Inferior parietal cortex (tissue), 1 donor: ENCODE measurements at regions not wholly inside any gene's neighbourhood (a gene's known extent, or its start where the extent isn't known, plus 50 kb on each side); places are given as distances from the start of the nearest gene placed in this dataset.
"Not testable (repeated sequence)": the region's sequence is repeated elsewhere in the genome, so short reads cannot be mapped to it uniquely, and the experiment has no call there.

ENCODE experiments used
- DNase-seq: peaks from one replicate; pipeline ENCODE4 v3.0.0-alpha.2; 2016; ENCODE audit errors: extremely low spot score

DNA sequence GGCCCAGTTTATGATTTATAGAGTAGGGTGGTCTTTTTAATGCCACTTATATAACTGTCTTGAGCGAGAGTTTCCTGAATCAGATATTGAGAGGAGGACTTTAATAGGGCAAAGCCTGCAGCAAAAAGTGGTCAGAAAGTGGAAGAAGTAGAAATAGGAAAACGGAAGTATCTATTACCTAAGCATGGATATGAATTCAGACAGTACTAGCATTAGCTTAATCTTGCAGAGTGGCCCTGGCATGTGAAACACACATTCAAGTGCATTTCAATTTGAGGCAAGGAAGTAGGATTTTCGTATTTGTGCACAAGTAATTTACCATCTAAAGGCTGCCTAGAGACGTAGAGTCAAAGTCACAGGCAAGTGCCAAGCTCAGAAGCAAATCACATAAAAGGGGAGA lies 622.3 kb downstream of the DIPK2A start:
- DNase-seq: no peak

DNA sequence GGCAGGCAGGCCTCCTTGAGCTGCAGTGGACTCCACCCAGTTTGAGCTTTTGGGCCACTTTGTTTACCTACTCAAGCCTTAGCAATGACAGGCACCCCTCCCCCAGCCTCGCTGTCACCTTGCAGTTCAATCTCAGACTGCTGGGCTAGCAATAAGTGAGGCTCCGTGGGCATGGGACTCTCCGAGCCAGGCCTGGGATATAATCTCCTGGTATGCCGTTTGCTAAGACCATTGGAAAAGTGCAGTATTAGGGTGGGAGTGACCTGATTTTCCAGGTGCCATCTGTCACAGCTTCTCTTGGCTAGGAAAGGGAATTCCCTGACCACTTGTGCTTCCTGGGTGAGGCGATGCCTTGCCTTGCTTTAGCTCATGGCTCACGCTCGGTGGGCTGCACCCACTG lies 648.6 kb downstream of the DIPK2A start:
- DNase-seq: not testable (repeated sequence)

- DNase-seq: no peak
These were observed 651.2 kb downstream of the DIPK2A start for GRCh38 chr3:144622845-144623244.

GRCh38 chr3:144624656-144625055 lies 653.0 kb downstream of the DIPK2A start:
- DNase-seq: no peak

DNA sequence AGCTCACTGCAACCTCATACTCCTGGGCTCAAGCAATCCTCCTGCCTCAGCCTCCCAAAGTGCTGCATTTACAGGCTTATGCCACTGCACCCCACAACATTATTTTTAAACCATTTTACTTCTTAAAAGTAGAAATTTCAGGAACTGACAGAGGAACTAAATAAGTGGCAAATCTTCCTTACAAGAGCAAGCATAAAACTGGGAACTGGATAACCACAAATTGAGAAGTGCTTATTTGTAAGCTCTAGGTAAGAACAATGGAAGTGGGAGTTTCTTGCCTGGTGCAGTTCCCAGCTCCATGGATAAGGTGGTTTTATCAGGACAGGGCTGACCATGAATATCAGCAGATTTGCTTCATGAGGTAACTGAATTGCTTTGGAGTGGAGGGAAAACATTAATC lies 655.2 kb downstream of the DIPK2A start:
- DNase-seq: no peak

- DNase-seq: no peak
These were observed 657.8 kb downstream of the DIPK2A start for GRCh38 chr3:144629381-144629780.

GRCh38 chr3:144636833-144637232 lies 665.2 kb downstream of the DIPK2A start:
- DNase-seq: no peak

GRCh38 chr3:144638009-144638408 lies 666.4 kb downstream of the DIPK2A start:
- no peak for DNase-seq

DNA sequence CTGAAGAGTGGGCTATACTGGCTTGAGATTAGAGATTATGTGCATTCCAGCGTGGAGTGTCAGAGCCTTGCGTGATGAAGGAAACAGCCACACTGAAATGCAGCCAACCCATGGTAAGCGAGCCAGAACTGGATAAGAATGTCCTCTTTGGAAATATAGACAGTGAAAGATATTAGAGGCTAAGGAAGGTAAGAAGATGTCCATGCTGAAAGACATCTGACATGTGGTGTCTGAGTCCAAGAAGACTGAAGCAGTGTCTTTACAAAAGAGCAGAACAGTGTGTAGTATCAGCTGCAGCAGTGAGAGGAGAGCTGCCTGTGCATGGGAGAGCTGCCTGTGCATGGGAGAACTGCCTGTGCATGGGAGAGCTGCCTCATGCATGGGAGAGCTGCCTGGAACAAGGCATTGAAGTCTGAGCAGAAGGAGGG lies 672.2 kb downstream of the DIPK2A start:
- peak; percentile 61 for DNase-seq

GRCh38 chr3:144645300-144645699 lies 673.7 kb downstream of the DIPK2A start:
- DNase-seq: no peak

DNA sequence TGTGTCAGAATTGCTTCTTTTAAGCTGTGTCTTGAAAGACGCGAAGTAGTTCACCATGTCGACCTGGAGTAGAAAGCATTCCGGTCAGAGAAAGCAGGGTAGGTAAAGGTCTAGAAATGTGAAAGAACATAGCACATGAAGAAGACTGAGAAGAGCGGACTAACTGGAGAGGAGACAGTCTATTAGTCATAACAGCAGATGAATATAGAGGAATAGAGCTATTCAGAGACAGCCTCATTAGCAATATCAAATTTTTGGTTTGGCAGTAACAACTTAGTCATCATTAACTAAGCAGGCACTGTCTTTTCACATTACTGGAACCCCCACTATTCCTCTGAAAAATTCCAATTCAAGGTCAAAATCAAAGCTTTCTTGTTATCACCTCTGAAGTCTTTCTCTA lies 678.8 kb downstream of the DIPK2A start:
- no peak for DNase-seq

DNA sequence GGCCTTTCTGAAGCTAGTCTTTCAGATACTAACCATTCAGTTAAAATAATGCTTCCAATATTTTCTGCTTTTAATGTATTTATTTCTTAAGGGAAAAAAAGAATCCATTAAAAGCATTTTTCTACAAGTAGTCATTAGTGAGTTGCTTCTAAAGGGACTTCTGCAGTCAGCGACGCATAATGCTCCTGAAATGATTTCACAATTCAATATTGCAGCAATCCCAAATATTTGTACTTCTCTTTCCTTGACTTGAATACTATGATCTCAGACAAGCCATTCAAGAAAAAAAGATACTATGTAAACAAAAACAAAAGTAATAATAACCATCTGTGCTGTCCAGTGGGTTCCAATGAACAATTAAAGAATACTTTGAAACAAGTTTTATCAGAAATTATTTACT lies 681.0 kb downstream of the DIPK2A start:
- no peak for DNase-seq

DNA sequence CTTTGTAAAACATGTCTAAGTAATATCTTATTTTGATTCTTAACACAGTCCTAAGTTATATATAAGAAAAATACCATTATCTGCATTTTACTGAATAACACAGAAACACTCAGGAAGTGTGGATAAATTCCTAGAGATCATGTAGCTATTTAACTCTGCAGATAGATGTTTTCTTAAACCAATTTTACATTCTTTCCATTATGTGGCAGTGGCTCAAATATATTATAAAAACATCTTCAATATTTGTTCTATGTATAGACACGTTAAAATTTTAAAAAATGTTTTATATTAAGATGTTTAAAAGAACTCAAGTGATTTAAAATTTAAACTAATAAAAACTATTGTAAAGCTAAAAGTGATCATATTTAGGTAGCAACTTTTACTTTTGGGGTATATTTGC lies 683.8 kb downstream of the DIPK2A start:
- no peak for DNase-seq

DNA sequence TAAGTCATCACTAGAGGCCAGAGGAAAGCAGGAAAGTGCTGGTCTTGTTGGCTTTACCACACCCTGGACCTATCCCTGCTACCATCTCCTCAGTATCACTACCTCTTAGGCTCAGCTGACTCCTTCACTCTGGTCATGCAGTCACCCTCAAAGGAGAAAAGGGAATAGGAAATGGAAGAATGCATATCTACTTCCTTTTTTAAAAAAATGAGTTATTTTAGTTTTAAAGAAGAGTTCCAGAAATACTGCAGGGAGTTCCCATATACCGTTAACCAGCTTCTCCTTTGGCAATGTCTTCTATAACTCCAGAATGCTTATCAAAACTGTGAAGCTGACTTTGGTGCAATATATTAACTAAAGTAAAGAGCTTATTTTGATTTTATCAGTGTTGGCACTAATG lies 688.6 kb downstream of the DIPK2A start:
- no peak for DNase-seq

DNA sequence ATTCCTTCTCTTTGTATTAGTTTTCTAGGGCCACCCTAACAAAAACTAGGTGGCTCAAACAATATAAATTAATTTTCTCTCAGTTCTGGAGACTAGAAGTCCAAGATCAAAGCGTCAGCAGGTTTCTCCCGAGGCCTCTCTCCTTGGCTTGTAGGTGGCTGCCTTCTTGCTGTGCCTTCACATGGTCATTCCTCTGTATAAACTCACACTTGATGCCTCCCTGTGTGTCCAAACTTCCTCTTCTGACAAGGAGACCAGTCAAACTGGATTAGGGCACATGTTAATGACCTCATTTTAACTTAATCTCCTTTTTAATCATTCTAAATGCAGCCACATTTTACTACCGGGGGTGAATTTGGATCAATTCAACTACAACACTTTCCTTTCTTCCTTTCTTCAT lies 691.1 kb downstream of the DIPK2A start:
- peak; percentile 25 for DNase-seq

DNA sequence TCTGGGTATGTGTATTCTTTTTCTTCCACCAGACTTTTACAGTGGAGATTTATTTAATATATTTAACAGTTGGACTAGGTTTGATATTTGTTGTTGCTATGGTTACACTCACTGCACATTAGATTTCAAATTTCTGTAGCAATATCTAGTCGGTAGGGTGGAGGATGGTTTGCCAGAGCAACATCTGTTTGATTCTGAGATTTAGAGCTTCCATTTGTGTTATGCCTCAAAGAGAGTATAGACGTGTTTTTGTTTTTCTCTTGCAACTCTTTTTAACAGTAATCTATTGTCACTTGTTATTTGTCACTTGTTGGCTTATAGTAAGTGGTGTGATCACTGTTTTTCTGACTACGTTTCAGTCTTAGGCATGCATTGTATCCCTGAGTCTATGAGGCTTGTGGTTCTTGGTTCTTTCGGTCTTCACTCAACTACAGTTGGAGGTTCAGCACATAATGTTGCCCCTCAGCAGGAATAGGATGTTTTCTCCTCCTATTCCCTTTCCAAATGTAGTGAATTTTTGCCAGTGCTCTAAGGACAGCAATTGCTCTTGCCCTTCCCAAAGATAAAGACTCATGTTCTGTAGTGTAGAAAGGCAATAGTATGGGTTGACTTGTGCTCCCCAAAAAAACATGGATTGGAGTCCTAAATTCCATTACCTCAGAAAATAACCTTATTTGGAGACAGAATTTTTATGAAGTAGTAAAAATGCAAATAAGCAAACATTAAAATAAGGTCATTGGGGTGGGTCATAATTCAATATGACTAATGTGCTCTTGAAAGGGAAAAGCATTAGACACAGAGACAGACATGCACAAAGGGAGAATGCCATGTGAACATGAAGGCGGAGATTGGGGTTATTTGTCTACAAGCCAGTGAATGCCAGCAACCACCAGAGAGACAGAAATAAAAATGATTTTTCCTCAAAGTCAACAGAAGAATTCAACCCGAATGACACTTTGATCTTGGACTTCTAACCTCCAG lies 692.1 kb downstream of the DIPK2A start:
- peak; percentile 74 for DNase-seq

GRCh38 chr3:144665567-144666053 lies 694.0 kb downstream of the DIPK2A start:
- DNase-seq: no peak

GRCh38 chr3:144670571-144670970 lies 698.9 kb downstream of the DIPK2A start:
- no peak for DNase-seq

GRCh38 chr3:144677103-144677502 lies 705.5 kb downstream of the DIPK2A start:
- DNase-seq: no peak

- DNase-seq: no peak
These were observed 711.4 kb downstream of the DIPK2A start for GRCh38 chr3:144683065-144683464.

GRCh38 chr3:144687862-144688261 lies 716.2 kb downstream of the DIPK2A start:
- no peak for DNase-seq

- peak; percentile 36 for DNase-seq
These were observed 720.9 kb downstream of the DIPK2A start for GRCh38 chr3:144692488-144692887.

GRCh38 chr3:144708437-144708836 lies 736.8 kb downstream of the DIPK2A start:
- no peak for DNase-seq
